ENCODE measurements at regions not wholly inside any gene's neighbourhood (a gene's known extent, or its start where the extent isn't known, plus 50 kb on each side); places are given as distances from the start of the nearest gene placed in this dataset.

DNA sequence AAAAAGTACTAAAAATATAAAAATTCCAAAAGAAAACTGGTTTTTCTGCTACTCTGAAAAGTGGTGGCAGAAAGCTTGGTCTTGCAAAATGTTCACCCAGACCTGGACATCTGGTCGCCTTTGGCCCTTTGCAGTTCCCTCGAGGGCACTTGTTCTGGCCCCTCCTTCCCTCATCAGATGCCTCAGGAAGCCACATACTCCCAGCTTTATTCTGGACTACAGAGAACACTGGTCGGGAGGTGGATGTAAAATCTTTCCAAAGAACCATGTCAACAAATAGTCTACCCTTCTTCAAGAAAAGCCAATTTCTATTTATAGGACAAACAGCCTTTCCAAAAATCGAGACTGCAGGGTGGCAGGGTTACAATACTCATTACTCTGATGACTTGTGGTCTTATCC lies 726.1 kb downstream of the TNS3 start (continued):
- no peak for TF ChIP-seq YY1 (IDR thresholded peaks at IDR 0.05; ENCODE audit: low read depth, low read length)

Data from H1 (cell line).